NCI-H526 (cell line): ENCODE measurements at regions not wholly inside any gene's neighbourhood (a gene's known extent, or its start where the extent isn't known, plus 50 kb on each side); places are given as distances from the start of the nearest gene placed in this dataset.
"Not testable (repeated sequence)": the region's sequence is repeated elsewhere in the genome, so short reads cannot be mapped to it uniquely, and the experiment has no call there.

ENCODE experiments used
- DNase-seq, 2 experiments: peaks; one replicate each; lab custom pipeline; 2025; lab: John Stamatoyannopoulos, UW

DNA sequence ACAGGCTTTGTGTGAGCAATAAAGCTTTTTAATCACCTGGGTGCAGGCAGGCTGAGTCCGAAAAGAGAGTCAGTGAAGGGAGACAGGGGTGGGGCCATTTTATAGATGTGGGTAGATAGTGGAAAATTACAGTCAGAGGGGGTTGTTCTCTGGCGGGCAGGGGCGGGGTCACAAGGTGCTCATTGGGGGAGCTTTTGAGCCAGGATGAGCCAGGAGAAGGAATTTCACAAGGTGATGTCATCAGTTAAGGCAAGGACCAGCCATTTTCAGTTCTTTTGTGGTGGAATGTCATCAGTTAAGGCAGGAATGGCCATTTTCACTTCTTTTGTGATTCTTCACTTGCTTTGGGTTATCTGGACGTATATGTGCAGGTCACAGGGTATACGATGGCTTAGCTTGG lies 571.3 kb upstream of the PCDH7 start:
- DNase-seq: not testable (repeated sequence)

GRCh38 chr4:30149539-30149938 lies 570.6 kb upstream of the PCDH7 start:
- not testable (repeated sequence) for DNase-seq

- no peak for DNase-seq
Observed at GRCh38 chr4:30153427-30153826, 566.7 kb upstream of the PCDH7 start.

GRCh38 chr4:30160140-30160539 lies 560.0 kb upstream of the PCDH7 start:
- no peak for DNase-seq

- no peak for DNase-seq
Observed at GRCh38 chr4:30172416-30172815, 547.8 kb upstream of the PCDH7 start.

- no peak for DNase-seq
Observed at GRCh38 chr4:30181512-30181911, 538.7 kb upstream of the PCDH7 start.

DNA sequence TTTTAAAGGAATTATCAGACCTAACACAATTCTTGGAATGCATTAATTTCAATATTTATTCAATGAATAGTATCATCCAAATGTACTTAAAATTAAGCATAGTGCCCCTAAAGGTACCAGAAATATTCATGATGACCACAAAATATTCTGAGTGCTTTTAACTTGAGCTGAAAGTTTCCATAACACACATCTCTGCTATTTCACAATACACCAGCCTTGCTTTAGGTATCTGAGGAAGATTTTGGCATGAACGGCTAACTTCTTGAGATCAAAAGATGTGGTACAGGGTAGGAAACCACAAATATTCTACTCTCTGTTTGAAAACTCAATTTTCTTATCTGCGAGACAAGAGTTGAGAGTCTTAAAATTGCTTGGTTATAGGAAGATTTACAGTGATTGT lies 538.3 kb upstream of the PCDH7 start:
- no peak for DNase-seq

DNA sequence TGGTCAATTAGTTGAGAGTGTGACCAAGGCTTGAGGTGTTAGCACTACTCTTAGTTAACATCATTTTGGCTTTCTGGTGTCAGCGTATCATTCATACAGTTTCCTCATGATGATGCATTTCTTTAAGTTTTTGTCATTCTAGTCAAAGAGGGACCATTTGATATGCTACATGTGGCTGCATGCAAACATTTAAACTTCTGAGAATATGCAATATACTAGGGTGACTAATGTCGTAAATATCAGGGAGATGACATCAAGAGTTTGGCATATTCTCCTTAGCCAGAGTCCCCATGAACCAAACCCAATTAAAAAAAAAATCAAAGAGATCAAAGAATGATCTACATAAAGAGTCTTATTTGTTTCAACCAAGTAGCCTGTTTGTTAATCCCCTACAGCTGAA lies 537.4 kb upstream of the PCDH7 start:
- DNase-seq: no peak

- no peak for DNase-seq
Observed at GRCh38 chr4:30191902-30192301, 528.3 kb upstream of the PCDH7 start.

DNA sequence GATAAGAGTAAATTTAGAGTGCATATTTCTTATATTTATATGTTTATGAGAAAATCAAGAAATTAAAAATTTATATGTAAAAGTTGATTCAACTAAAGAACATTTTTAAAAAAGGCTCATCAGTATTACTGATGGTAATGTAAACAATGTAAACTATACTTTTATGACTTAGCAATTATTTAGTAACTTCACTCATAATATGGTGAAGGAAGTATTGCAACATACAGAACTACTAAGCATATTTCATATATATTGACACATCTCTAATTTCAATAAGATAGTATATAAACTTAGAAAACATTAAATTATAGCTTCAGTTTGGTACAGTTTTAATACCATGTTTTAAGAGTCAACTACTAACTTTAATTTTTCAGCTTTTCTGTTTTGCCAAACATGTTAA lies 512.8 kb upstream of the PCDH7 start:
- DNase-seq: no peak

GRCh38 chr4:30208731-30209435 lies 511.3 kb upstream of the PCDH7 start:
- no peak for DNase-seq

DNA sequence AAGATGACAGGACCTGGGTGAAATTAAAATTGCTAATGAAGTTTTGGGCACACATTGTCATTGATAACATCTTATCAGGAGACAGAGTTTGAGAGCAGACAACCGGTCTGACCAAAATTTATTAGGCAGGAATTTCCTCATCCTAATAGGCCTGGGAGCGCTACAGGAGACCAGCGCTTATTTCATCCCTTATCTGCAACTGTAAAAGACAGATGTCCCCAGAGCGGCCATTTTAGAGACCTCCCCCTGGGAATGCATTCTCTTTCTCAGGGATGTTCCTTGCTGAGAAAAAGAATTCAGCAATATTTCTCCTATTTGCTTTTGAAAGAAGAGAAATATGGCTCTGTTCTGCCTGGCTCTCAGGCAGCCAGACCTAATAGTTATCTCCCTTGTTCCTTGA lies 504.2 kb upstream of the PCDH7 start:
- DNase-seq: not testable (repeated sequence)

DNA sequence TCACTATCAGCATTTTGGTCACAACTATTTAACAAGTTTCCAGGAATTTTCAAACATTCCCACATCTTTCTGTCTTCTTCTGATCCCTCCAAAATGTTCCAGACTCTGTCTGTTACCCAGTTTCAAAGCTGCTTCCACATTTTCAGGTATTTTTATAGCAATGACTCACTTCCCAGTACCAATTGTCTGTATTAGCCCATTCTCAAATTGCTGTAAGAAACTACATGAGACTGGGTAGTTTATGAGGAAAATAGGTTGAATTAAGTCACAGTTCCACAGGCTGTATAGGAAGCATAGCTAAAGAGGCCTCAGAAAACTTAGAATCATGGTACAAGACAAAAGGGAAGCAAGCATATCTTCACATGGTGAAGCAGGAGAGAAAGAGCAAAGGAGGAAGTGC lies 475.0 kb upstream of the PCDH7 start:
- no peak for DNase-seq

- no peak for DNase-seq
Observed at GRCh38 chr4:30256116-30256832, 463.9 kb upstream of the PCDH7 start.

DNA sequence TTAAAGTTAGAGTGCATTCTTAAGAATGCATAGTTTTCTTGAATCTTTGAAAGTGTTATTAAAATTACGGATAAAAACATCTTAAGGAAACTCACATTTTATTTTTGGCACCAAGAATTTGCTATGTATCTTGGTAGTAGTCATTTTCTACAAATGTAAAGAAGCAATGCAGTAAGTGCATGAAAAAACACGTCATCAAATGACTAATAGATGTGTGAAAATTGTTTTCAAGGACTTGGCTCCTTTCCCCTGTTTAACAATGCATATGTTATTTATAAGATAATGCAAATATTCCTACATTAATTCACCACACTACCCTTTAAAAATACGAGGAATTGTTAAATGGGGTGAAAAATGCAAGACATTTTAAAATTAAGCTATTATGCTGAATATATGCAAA lies 461.2 kb upstream of the PCDH7 start:
- no peak for DNase-seq

GRCh38 chr4:30262379-30262778 lies 457.8 kb upstream of the PCDH7 start:
- DNase-seq: no peak

GRCh38 chr4:30264465-30264864 lies 455.7 kb upstream of the PCDH7 start:
- no peak for DNase-seq

DNA sequence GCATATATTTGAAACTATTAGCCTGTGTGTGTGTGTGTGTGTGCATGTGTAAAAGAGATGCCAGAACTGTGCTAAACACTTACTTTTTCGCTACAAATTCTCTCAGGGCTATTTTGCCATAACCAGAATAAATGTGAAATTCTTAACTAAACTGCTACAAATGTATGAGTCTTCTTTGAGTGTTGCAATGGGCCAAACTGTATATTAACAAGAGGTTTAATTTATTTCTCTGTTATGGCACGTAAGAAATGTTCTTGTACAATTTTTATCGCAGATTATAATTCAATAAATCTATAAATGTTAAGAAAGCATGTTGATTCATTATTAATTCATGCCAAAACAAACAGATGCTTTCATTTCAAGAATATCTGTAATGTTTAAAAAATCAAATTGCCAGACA lies 454.5 kb upstream of the PCDH7 start:
- DNase-seq: no peak

GRCh38 chr4:30268370-30268769 lies 451.8 kb upstream of the PCDH7 start:
- no peak for DNase-seq

- DNase-seq: peak in 1 of 2 experiments; percentile 37
Observed at GRCh38 chr4:30269850-30270249, 450.3 kb upstream of the PCDH7 start.

- DNase-seq: no peak
Observed at GRCh38 chr4:30281986-30282385, 438.2 kb upstream of the PCDH7 start.

DNA sequence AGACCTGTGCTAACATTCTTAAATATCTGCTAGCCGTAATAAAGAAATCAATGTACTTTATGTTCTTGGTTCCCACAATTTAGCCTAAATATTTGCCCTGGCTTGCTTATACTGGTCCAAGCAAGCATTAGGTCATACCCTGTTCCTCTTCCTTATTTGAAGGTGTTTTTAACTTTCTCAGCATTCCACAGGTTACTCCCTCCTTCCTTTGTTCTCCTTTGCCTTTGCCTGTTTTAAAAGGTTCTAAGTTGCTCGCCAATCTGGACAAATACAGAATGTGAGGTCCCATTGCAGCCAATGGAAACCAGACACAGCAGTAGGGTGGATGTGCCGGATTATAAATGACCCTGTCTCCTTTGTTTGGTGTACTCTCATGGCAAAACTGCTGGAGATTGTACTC lies 436.8 kb upstream of the PCDH7 start:
- no peak for DNase-seq

- DNase-seq: no peak
Observed at GRCh38 chr4:30294295-30294694, 425.9 kb upstream of the PCDH7 start.

DNA sequence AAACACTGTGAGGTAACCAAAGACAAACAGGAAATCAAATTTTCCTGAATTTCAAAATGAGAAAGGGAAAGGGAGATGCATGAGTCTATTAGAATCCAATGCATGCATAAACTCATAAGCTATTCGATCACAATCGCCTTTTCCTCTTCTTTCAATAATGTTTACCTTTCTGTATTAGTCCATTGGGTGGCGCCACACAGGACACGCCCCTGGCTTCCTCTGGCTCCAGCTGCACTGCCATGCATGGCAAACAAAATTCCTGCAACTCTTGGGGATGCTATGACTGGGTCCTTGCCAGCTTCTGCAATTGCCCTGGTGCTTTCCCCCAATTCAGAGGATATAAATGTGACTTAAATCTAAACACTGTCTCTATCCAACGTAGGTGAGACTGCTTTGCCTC lies 424.5 kb upstream of the PCDH7 start:
- no peak for DNase-seq
